ENCODE measurements at regions not wholly inside any gene's neighbourhood (a gene's known extent, or its start where the extent isn't known, plus 50 kb on each side); places are given as distances from the start of the nearest gene placed in this dataset.

DNA sequence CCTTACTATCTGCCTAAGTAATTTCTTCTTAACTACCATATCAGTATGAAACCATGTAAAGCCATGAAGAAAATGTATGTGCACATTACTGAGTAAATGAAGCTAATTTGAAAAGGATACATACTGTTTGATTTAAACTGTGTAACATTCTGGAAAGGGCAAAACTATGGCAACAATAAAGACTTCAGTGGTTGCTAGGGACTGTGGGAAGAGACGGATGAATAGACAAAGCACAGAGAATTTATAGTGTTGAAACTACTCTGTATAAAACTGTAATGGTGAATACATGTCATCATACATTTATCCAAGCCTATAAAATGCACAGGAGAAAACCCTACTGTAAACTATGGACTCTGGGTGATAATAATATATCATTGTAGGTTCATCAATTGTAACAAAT lies 1103.7 kb upstream of the EPHA6 start:
- TF ChIP-seq, protein P1, sequence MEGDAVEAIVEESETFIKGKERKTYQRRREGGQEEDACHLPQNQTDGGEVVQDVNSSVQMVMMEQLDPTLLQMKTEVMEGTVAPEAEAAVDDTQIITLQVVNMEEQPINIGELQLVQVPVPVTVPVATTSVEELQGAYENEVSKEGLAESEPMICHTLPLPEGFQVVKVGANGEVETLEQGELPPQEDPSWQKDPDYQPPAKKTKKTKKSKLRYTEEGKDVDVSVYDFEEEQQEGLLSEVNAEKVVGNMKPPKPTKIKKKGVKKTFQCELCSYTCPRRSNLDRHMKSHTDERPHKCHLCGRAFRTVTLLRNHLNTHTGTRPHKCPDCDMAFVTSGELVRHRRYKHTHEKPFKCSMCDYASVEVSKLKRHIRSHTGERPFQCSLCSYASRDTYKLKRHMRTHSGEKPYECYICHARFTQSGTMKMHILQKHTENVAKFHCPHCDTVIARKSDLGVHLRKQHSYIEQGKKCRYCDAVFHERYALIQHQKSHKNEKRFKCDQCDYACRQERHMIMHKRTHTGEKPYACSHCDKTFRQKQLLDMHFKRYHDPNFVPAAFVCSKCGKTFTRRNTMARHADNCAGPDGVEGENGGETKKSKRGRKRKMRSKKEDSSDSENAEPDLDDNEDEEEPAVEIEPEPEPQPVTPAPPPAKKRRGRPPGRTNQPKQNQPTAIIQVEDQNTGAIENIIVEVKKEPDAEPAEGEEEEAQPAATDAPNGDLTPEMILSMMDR (IDR thresholded peaks at IDR 0.05) = no peak
- TF ChIP-seq POLR2A (IDR thresholded peaks at IDR 0.05) = no peak
